GM13976 (cell line): ENCODE measurements at regions not wholly inside any gene's neighbourhood (a gene's known extent, or its start where the extent isn't known, plus 50 kb on each side); places are given as distances from the start of the nearest gene placed in this dataset.

Experiments used
- DNase-seq: peaks from one replicate; pipeline ENCODE4 v3.0.0; 2012; ENCODE audit warnings: low spot score
- in situ Hi-C: fragments of 300-500 bp; cut with MboI; formaldehyde crosslinking; loops from one replicate; pipeline ENCODE4 v1.12.0; 2022; ENCODE audit warnings: low sequenced_read_pairs, mixed read lengths, inconsistent platforms; ENCODE audit not compliant: unreplicated experiment
- TF ChIP-seq, protein P1 (sequence below): IDR thresholded peaks from 2 replicates; pipeline ENCODE4 v1.5.1; 2012; ENCODE audit warnings: borderline replicate concordance, mild to moderate bottlenecking; ENCODE audit not compliant: insufficient read depth; ENCODE audit errors: extremely low read depth, missing control alignments, control extremely low read depth

DNA sequence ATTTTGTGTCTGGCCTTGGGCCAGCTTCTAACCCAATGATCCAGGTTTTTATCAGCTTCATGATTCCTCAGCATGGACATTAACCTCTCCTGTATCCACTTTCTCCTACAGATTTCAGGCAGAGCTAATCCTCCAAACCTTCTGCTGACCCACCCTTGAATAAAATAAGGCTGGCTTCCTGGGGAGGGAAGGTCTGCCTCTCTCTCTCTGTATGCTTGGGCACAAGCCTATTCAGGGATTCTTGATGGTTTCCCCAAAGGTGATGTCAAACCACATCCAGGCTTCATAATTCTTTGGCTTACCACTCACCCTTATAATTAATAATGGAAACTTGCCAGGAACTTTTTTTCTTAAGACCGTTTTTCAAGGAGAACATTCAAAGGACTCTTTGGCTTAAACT, 240.1 kb downstream of the UTP18 start:
- in situ Hi-C loops, result no loop called here
- TF ChIP-seq, protein P1, sequence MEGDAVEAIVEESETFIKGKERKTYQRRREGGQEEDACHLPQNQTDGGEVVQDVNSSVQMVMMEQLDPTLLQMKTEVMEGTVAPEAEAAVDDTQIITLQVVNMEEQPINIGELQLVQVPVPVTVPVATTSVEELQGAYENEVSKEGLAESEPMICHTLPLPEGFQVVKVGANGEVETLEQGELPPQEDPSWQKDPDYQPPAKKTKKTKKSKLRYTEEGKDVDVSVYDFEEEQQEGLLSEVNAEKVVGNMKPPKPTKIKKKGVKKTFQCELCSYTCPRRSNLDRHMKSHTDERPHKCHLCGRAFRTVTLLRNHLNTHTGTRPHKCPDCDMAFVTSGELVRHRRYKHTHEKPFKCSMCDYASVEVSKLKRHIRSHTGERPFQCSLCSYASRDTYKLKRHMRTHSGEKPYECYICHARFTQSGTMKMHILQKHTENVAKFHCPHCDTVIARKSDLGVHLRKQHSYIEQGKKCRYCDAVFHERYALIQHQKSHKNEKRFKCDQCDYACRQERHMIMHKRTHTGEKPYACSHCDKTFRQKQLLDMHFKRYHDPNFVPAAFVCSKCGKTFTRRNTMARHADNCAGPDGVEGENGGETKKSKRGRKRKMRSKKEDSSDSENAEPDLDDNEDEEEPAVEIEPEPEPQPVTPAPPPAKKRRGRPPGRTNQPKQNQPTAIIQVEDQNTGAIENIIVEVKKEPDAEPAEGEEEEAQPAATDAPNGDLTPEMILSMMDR, result no peak
- no peak for DNase-seq

DNA sequence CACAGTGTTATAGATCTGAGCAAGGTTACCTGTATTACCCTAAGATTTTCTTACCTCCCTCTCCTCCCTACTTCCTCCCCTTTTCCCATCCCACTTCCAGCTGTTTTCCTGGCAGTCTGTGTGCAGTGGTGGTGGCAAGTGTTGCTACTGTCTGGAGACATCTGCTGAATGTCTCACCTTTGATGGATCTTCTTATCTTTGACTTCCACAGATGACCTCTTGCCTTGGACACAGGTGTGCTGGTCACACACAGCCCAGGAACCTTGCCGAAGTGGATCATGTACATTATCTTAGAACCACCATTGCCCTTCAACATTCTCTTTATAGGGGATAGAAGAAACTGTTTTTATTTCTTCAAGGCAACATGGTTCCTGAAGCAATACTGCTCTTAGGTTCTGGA, 245.1 kb downstream of the UTP18 start:
- DNase-seq, result no peak
- in situ Hi-C loops, result no loop called here
- TF ChIP-seq, protein P1, result no peak

DNA sequence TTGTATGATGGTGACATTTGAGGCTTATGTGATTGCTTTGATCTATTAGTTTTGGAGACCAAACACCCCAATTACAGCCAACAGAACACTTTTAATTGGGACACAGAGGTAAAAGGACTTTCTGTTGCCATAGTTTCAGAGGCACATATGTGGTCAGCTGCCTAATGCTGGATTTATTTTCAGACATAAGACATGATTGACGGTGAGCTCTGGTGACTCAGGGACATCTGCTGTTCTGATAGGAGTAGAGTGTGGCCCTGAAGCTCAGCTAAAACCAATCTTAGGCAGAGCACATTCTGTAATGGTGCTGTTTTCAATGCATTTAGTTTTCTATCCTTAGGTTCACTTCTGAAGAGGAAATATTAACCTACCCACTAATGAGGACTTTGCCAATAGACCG, 247.1 kb downstream of the UTP18 start:
- in situ Hi-C loops, result no loop called here
- DNase-seq, result no peak
- TF ChIP-seq, protein P1, result no peak

DNA sequence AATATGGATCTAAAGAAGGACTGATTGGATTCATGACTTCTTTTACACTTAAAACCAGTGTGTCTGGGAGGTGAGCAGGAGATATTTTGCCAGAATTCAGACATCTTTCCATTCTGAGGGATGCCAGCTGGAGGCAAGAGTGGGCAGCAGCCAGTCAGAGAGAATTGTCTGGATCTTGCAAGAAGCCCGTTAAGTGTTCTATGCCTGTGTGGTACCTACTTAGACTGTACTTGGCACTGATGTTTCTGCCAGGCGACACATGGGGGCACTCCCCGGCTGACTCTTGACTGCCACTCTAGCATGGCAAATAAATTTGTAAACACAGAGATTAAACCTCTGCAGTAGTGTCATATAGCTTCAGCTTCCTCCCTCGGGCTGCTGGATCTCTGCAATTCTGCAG, 247.7 kb downstream of the UTP18 start:
- TF ChIP-seq, protein P1, result no peak
- DNase-seq, result no peak
- in situ Hi-C loops, result no loop called here

DNA sequence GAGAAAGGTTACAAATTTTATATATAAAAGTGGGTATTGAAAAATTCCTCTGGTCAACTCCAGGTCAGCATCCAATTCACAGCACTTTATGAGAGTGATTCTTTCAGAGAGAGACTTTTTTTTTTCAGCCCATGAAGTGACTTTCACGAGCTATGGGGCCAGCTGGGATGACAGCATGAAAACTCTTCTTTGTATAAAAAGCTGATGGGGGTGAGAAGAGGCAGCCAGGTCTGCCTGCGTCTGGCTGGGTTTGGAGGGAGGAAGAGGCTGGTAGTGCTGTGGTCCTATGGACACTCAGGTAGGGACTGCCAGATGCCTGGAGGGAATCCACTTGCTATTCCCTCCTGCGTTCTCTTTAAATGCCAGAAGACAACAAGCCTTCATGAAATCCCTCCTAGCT, 250.6 kb downstream of the UTP18 start:
- no peak for DNase-seq
- in situ Hi-C loops, result no loop called here
- TF ChIP-seq, protein P1, result no peak

DNA sequence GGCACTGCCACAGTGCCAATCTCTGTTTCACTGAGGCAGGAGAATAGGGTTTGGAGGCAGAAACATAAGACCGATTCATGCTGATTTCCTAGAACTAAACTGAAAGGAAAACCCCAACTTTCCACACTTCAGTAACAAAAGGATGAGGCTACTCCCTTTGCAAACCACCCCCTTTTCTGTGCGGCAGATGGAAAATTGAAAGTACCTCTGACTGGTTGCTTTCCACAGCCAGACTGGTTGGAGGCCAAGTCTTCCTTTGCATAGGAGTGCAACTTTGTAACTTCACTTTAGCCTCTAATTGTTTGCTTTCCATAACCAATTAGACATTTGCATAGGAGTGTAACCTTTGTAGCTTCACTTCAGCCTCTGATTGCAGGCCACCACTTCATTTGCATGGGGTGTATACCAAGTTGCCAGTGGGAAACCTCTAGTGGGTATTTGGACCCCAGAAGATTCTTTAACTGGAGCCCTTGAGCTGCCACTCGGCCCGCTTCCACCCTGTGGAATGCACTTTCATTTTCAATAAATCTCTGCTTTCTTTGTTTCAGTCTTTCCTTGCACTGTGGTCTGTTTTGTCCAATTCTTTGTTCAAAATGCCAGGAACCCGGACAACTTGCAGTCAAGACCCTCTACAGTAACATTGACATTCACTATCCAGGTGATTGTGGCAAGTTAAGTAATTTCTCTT, 252.0 kb downstream of the UTP18 start:
- in situ Hi-C loops, result no loop called here

More for the DNA sequence above, 252.0 kb downstream of the UTP18 start:
- DNase-seq, result no peak
- TF ChIP-seq, protein P1, result no peak
